Trophoblast cell (in vitro differentiated cells and primary cell): ENCODE measurements at regions not wholly inside any gene's neighbourhood (a gene's known extent, or its start where the extent isn't known, plus 50 kb on each side); places are given as distances from the start of the nearest gene placed in this dataset.
"Not testable (repeated sequence)": the region's sequence is repeated elsewhere in the genome, so short reads cannot be mapped to it uniquely, and the experiment has no call there.

Experiments
- DNase-seq, 2 donors: peaks; one replicate each; pipeline ENCODE4 v3.0.0-alpha.2; 2016
- H2AFZ ChIP-seq: 2 replicates; pipeline ENCODE4 v1.6.1; 2013; ENCODE audit warnings: low read length, moderate library complexity, mild to moderate bottlenecking; ENCODE audit not compliant: insufficient read depth, poor library complexity
- H2AK5ac ChIP-seq: 2 replicates; pipeline ENCODE4 v1.6.1; 2013; ENCODE audit warnings: mild to moderate bottlenecking, low read length
- H2BK120ac ChIP-seq: 2 replicates; pipeline ENCODE4 v1.6.1; 2013; ENCODE audit warnings: low read length, mild to moderate bottlenecking, moderate library complexity; ENCODE audit not compliant: insufficient read depth, poor library complexity
- H2BK12ac ChIP-seq: 2 replicates; pipeline ENCODE4 v1.6.1; 2013; ENCODE audit warnings: mild to moderate bottlenecking, low read length, moderate library complexity
- H2BK5ac ChIP-seq: 2 replicates; pipeline ENCODE4 v1.6.1; 2013; ENCODE audit warnings: low read length, low read depth, moderate library complexity, mild to moderate bottlenecking; ENCODE audit not compliant: poor library complexity
- H3K14ac ChIP-seq: 2 replicates; pipeline ENCODE4 v1.6.1; 2013; ENCODE audit warnings: mild to moderate bottlenecking, low read length
- H3K18ac ChIP-seq: 2 replicates; pipeline ENCODE4 v1.6.1; 2013; ENCODE audit warnings: mild to moderate bottlenecking, low read length
- H3K23ac ChIP-seq: 2 replicates; pipeline ENCODE4 v1.6.1; 2013; ENCODE audit warnings: low read length
- H3K27ac ChIP-seq: 2 replicates; pipeline ENCODE4 v1.5.1; 2013; ENCODE audit warnings: low read depth, mild to moderate bottlenecking, inconsistent platforms, low read length, moderate library complexity
- H3K27me3 ChIP-seq: 2 replicates; pipeline ENCODE4 v1.6.1; 2013; ENCODE audit warnings: inconsistent platforms, mild to moderate bottlenecking, low read length, moderate library complexity; ENCODE audit not compliant: insufficient read depth
- H3K36me3 ChIP-seq, 2 experiments: 1 replicate in 1 of 2; 2 replicates in 1 of 2; pipeline ENCODE4 v1.6.1; 2013; ENCODE audit warnings: low read length in 2 of 2, mild to moderate bottlenecking in 2 of 2, moderate library complexity in 1 of 2; ENCODE audit not compliant: insufficient read depth in 2 of 2, control insufficient read depth in 1 of 2
- H3K4ac ChIP-seq: 2 replicates; pipeline ENCODE4 v1.6.1; 2013; ENCODE audit warnings: low read depth, mild to moderate bottlenecking, low read length, moderate library complexity
- H3K4me1 ChIP-seq, 2 experiments: 1 replicate in 1 of 2; 2 replicates in 1 of 2; pipeline ENCODE4 v1.6.1; 2013; ENCODE audit warnings: low read length in 2 of 2, mild to moderate bottlenecking in 2 of 2, moderate library complexity in 1 of 2; ENCODE audit not compliant: insufficient read depth in 2 of 2, control insufficient read depth in 1 of 2
- H3K4me2 ChIP-seq: 2 replicates; pipeline ENCODE4 v1.6.1; 2013; ENCODE audit warnings: inconsistent platforms, mild to moderate bottlenecking, low read length, moderate library complexity
- H3K4me3 ChIP-seq: 2 replicates; pipeline ENCODE4 v1.5.1; 2013; ENCODE audit warnings: mild to moderate bottlenecking, low read depth, low read length, inconsistent platforms
- H3K79me1 ChIP-seq: one replicate; pipeline ENCODE4 v1.6.1; 2013; ENCODE audit warnings: low read length
- H3K79me2 ChIP-seq: 2 replicates; pipeline ENCODE4 v1.6.1; 2013; ENCODE audit warnings: low read length, mild to moderate bottlenecking; ENCODE audit not compliant: control insufficient read depth, insufficient read depth, poor library complexity
- H3K9ac ChIP-seq: 2 replicates; pipeline ENCODE4 v1.6.1; 2013; ENCODE audit warnings: mild to moderate bottlenecking, low read length
- H3K9me3 ChIP-seq: 2 replicates; pipeline ENCODE4 v1.6.1; 2013; ENCODE audit warnings: low read depth, mild to moderate bottlenecking, control low read depth, inconsistent platforms, low read length; ENCODE audit not compliant: insufficient read depth
- H4K12ac ChIP-seq: 2 replicates; pipeline ENCODE4 v1.6.1; 2013; ENCODE audit warnings: low read depth, mild to moderate bottlenecking, low read length, moderate library complexity
- H4K8ac ChIP-seq: 2 replicates; pipeline ENCODE4 v1.6.1; 2013; ENCODE audit warnings: low read depth, mild to moderate bottlenecking, low read length, moderate library complexity
- H4K91ac ChIP-seq: one replicate; pipeline ENCODE4 v1.6.1; 2013; ENCODE audit warnings: low read depth, mild to moderate bottlenecking, low read length, moderate library complexity
- WGBS: extraction: QIAGEN DNeasy Blood & Tissue Kit; methylation state at CpG from one replicate; pipeline ENCODE4 v1.1.7; 2013; ENCODE audit warnings: missing lambda C conversion rate; ENCODE audit not compliant: insufficient read length, insufficient coverage; ENCODE audit errors: extremely low coverage; 5-methylcytosine and 5-hydroxymethylcytosine counted together

- not testable (repeated sequence) for DNase-seq, H2BK120ac ChIP-seq, H3K9ac ChIP-seq, H3K36me3 ChIP-seq, H2AK5ac ChIP-seq, H3K14ac ChIP-seq, H3K79me2 ChIP-seq, H3K4me3 ChIP-seq, H3K4me1 ChIP-seq, H2BK5ac ChIP-seq, H3K27me3 ChIP-seq, H3K4me2 ChIP-seq, H3K18ac ChIP-seq, H3K27ac ChIP-seq, H3K79me1 ChIP-seq, H3K4ac ChIP-seq, H2AFZ ChIP-seq, H4K8ac ChIP-seq, H2BK12ac ChIP-seq, H3K9me3 ChIP-seq, H4K12ac ChIP-seq, H4K91ac ChIP-seq, H3K23ac ChIP-seq
- no CpG with 5 or more reads among the region's 16 CpGs for WGBS
Measured at GRCh38 chr6:167406533-167407238, 81.8 kb downstream of the TTLL2 start.

- H3K27ac ChIP-seq = no peak overlapping the region
- no peak overlapping the region for H3K9ac ChIP-seq
- no peak overlapping the region for H3K14ac ChIP-seq
- no peak overlapping the region for H2BK12ac ChIP-seq
- H2AFZ ChIP-seq = no peak overlapping the region
- H3K36me3 ChIP-seq = no peaks in the 10 kb centered on the region
- peaks cover under 1 to 2% of the 10 kb centered on the region in 2 experiments for H3K4me1 ChIP-seq
- no peak overlapping the region for H2BK120ac ChIP-seq
- no peak overlapping the region for H4K8ac ChIP-seq
- no peak overlapping the region for H3K23ac ChIP-seq
- no peak overlapping the region for H3K18ac ChIP-seq
- H3K4me3 ChIP-seq = no peak overlapping the region
- no peaks in the 10 kb centered on the region for H3K79me1 ChIP-seq
- no peak overlapping the region for H3K4ac ChIP-seq
- no peaks in the 10 kb centered on the region for H3K9me3 ChIP-seq
- no peaks in the 10 kb centered on the region for H3K27me3 ChIP-seq
- no peak overlapping the region for H2BK5ac ChIP-seq
- no peak overlapping the region for H2AK5ac ChIP-seq
- H4K91ac ChIP-seq = no peak overlapping the region
- WGBS = no CpG with 5 or more reads among the region's 19 CpGs
- no peak overlapping the region for H3K4me2 ChIP-seq
- H3K79me2 ChIP-seq = no peaks in the 10 kb centered on the region
- no peak overlapping the region for H4K12ac ChIP-seq
- DNase-seq = no peak
Measured at GRCh38 chr6:167407239-167408064, 82.6 kb downstream of the TTLL2 start.

GRCh38 chr6:167408235-167408869 is 83.5 kb downstream of the TTLL2 start:
- Histone ChIP-seq H4K12ac (no peak overlapping the region), H4K91ac (no peak overlapping the region), H2BK120ac (no peak overlapping the region), H3K4me2 (no peak overlapping the region), H3K9me3 (no peaks in the 10 kb centered on the region), H2AK5ac (no peak overlapping the region), H3K27me3 (no peaks in the 10 kb centered on the region), H3K23ac (no peak overlapping the region), H3K4me1 (no peaks in the 10 kb centered on the region), H3K4me3 (no peak overlapping the region), H2AFZ (no peak overlapping the region), H2BK12ac (no peak overlapping the region), H3K4ac (no peak overlapping the region), H3K9ac (no peak overlapping the region), H3K79me1 (no peaks in the 10 kb centered on the region), H4K8ac (no peak overlapping the region), H3K18ac (no peak overlapping the region), H2BK5ac (no peak overlapping the region), H3K14ac (no peak overlapping the region), H3K27ac (no peak overlapping the region), H3K79me2 (no peaks in the 10 kb centered on the region), H3K36me3 (no peaks in the 10 kb centered on the region)
- no CpG with 5 or more reads among the region's 21 CpGs for WGBS
- no peak for DNase-seq

- H3K4ac ChIP-seq = no peak overlapping the region
- H2BK5ac ChIP-seq = no peak overlapping the region
- H3K27me3 ChIP-seq = no peaks in the 10 kb centered on the region
- H3K23ac ChIP-seq = no peak overlapping the region
- no peak for DNase-seq
- no peaks in the 10 kb centered on the region for H3K79me2 ChIP-seq
- no peak overlapping the region for H3K4me3 ChIP-seq
- no CpG with 5 or more reads among the region's 11 CpGs for WGBS
- no peak overlapping the region for H3K9ac ChIP-seq
- no peak overlapping the region for H4K91ac ChIP-seq
- H2AFZ ChIP-seq = no peak overlapping the region
- no peak overlapping the region for H2AK5ac ChIP-seq
- H3K9me3 ChIP-seq = no peaks in the 10 kb centered on the region
- H3K79me1 ChIP-seq = no peaks in the 10 kb centered on the region
- H3K14ac ChIP-seq = no peak overlapping the region
- H3K36me3 ChIP-seq = no peaks in the 10 kb centered on the region
- no peak overlapping the region for H4K8ac ChIP-seq
- no peak overlapping the region for H3K4me2 ChIP-seq
- H3K4me1 ChIP-seq = no peaks in the 10 kb centered on the region
- H2BK12ac ChIP-seq = no peak overlapping the region
- no peak overlapping the region for H2BK120ac ChIP-seq
- no peak overlapping the region for H4K12ac ChIP-seq
- H3K27ac ChIP-seq = no peak overlapping the region
- no peak overlapping the region for H3K18ac ChIP-seq
Measured at GRCh38 chr6:167409079-167409478, 84.2 kb downstream of the TTLL2 start.
